IMR-90 (cell line): ENCODE measurements at regions not wholly inside any gene's neighbourhood (a gene's known extent, or its start where the extent isn't known, plus 50 kb on each side); places are given as distances from the start of the nearest gene placed in this dataset.

Experiments used
- ATAC-seq: fragments of 200-7000 bp; cut with Tn5 transposase; 2 replicates; pipeline ENCODE4 v1.9.1; 2020; ENCODE audit warnings: low read depth, mild to moderate bottlenecking, moderate library complexity
- BruUV-seq: library from RNA; stranded (reverse); fragments of 400-500 nt; replicated peaks from 2 replicates; lab custom pipeline; 2021; lab: Mats Ljungman, UMichigan
- CTCF ChIA-PET: fragments of 300-600 bp; formaldehyde crosslinking; extraction: SDS; loops from one replicate; lab custom pipeline; 2021; ENCODE audit warnings: antibody characterized with exemption; lab: Yijun Ruan, JAX
- POLR2A ChIA-PET: fragments of 300-600 bp; sonication (Branson Sonifier 250); formaldehyde crosslinking; loops from one replicate; lab custom pipeline; 2022; ENCODE audit warnings: antibody characterized with exemption; ENCODE audit not compliant: unreplicated experiment; lab: Charles Lee
- DNase-seq: peaks from one replicate; pipeline ENCODE4 v3.0.0; 2013
- H2AFZ ChIP-seq: replicated peaks from 2 replicates; pipeline ENCODE3; 2013; ENCODE audit warnings: low read length, mild to moderate bottlenecking; ENCODE audit not compliant: poor library complexity
- H2AK5ac ChIP-seq: 2 replicates; pipeline ENCODE4 v1.6.1; 2013; ENCODE audit warnings: low read depth, low read length, inconsistent platforms
- H2AK9ac ChIP-seq: replicated peaks from 2 replicates; pipeline ENCODE3; 2013; ENCODE audit warnings: mild to moderate bottlenecking, low read depth, low read length, moderate library complexity; ENCODE audit not compliant: poor library complexity
- H2BK120ac ChIP-seq: 2 replicates; pipeline ENCODE4 v1.6.1; 2013; ENCODE audit warnings: low read depth, low read length, inconsistent platforms
- H2BK15ac ChIP-seq: 3 replicates; pipeline ENCODE4 v1.6.1; 2013; ENCODE audit warnings: low read depth, low read length, inconsistent platforms
- H2BK20ac ChIP-seq: 2 replicates; pipeline ENCODE4 v1.6.1; 2013; ENCODE audit warnings: low read depth, mild to moderate bottlenecking, inconsistent platforms, low read length, moderate library complexity
- H2BK5ac ChIP-seq: 2 replicates; pipeline ENCODE4 v1.6.1; 2013; ENCODE audit warnings: mild to moderate bottlenecking, low read depth, low read length, inconsistent platforms; ENCODE audit not compliant: poor library complexity, severe bottlenecking
- H3K14ac ChIP-seq: replicated peaks from 2 replicates; pipeline ENCODE4 v1.6.1; 2013; ENCODE audit warnings: low read depth, low read length, inconsistent platforms
- H3K18ac ChIP-seq: 2 replicates; pipeline ENCODE4 v1.6.1; 2013; ENCODE audit warnings: low read depth, low read length, control low read depth
- H3K23ac ChIP-seq: 2 replicates; pipeline ENCODE4 v1.6.1; 2013; ENCODE audit warnings: low read depth, low read length, inconsistent platforms
- H3K27ac ChIP-seq: 2 replicates; pipeline ENCODE4 v1.5.1; 2013; ENCODE audit warnings: mild to moderate bottlenecking, control low read depth, low read length; ENCODE audit not compliant: insufficient read depth
- H3K27me3 ChIP-seq: 2 replicates; pipeline ENCODE4 v1.6.1; 2013; ENCODE audit warnings: low read length; ENCODE audit not compliant: control insufficient read depth, insufficient read depth
- H3K36me3 ChIP-seq: 2 replicates; pipeline ENCODE4 v1.6.1; 2013; ENCODE audit warnings: low read length, mixed read lengths; ENCODE audit not compliant: control insufficient read depth, insufficient read depth
- H3K4ac ChIP-seq: 2 replicates; pipeline ENCODE4 v1.6.1; 2013; ENCODE audit warnings: low read depth, low read length, inconsistent platforms
- H3K4me1 ChIP-seq: 2 replicates; pipeline ENCODE4 v1.6.1; 2013; ENCODE audit warnings: low read length, mixed read lengths; ENCODE audit not compliant: control insufficient read depth, insufficient read depth
- H3K4me2 ChIP-seq: 2 replicates; pipeline ENCODE4 v1.6.1; 2013; ENCODE audit warnings: low read depth, mild to moderate bottlenecking, control low read depth, low read length, moderate library complexity
- H3K4me3 ChIP-seq: 2 replicates; pipeline ENCODE4 v1.5.1; 2013; ENCODE audit warnings: low read depth, mild to moderate bottlenecking, control low read depth, low read length, moderate library complexity; ENCODE audit not compliant: insufficient read depth
- H3K56ac ChIP-seq: 2 replicates; pipeline ENCODE4 v1.6.1; 2013; ENCODE audit warnings: low read length, inconsistent platforms; ENCODE audit not compliant: insufficient read depth; ENCODE audit errors: extremely low read depth
- H3K79me1 ChIP-seq, 2 experiments: 2 replicates each; pipeline ENCODE4 v1.6.1; 2013; ENCODE audit warnings: low read length in 2 of 2, inconsistent platforms in 1 of 2, low read depth in 1 of 2
- H3K9ac ChIP-seq: 2 replicates; pipeline ENCODE4 v1.6.1; 2013; ENCODE audit warnings: low read depth, low read length, control low read depth
- H3K9me1 ChIP-seq: 2 replicates; pipeline ENCODE4 v1.6.1; 2013; ENCODE audit warnings: low read length, inconsistent platforms; ENCODE audit not compliant: insufficient read depth
- H3K9me3 ChIP-seq: 2 replicates; pipeline ENCODE4 v1.6.1; 2013; ENCODE audit warnings: low read length; ENCODE audit not compliant: control insufficient read depth, insufficient read depth
- H4K20me1 ChIP-seq: 2 replicates; pipeline ENCODE4 v1.6.1; 2013; ENCODE audit warnings: low read length, inconsistent platforms; ENCODE audit not compliant: insufficient read depth
- H4K5ac ChIP-seq: 2 replicates; pipeline ENCODE4 v1.6.1; 2013; ENCODE audit warnings: mild to moderate bottlenecking, low read depth, low read length, control low read depth
- H4K8ac ChIP-seq, 2 experiments: 2 replicates each; pipeline ENCODE4 v1.6.1; 2013; ENCODE audit warnings: low read depth in 2 of 2, low read length in 2 of 2, control low read depth in 1 of 2, inconsistent platforms in 1 of 2
- H4K91ac ChIP-seq: 2 replicates; pipeline ENCODE4 v1.6.1; 2013; ENCODE audit warnings: low read depth, low read length, inconsistent platforms; ENCODE audit not compliant: insufficient read depth
- BHLHE40 ChIP-seq: fragments of 150-350 bp; IDR thresholded peaks from 2 replicates; pipeline ENCODE4 v1.6.1; 2016; ENCODE audit warnings: mild to moderate bottlenecking, low read depth, low read length
- CEBPB ChIP-seq: IDR thresholded peaks from 2 replicates; pipeline ENCODE4 v1.6.1; 2012; ENCODE audit warnings: low read depth, low read length, improper control_type of control experiment
- CHD1 ChIP-seq: IDR thresholded peaks from 2 replicates; pipeline ENCODE4 v1.6.1; 2012; ENCODE audit warnings: low read depth, low read length, improper control_type of control experiment
- CTCF ChIP-seq: conservative IDR thresholded peaks from 2 replicates; pipeline ENCODE4 v1.5.1; 2012; ENCODE audit warnings: mild to moderate bottlenecking, low read depth, low read length, improper control_type of control experiment
- ELK1 ChIP-seq: fragments of 150-350 bp; IDR thresholded peaks from 2 replicates; pipeline ENCODE4 v1.6.1; 2016; ENCODE audit warnings: low read depth, mild to moderate bottlenecking, low read length, moderate library complexity, borderline replicate concordance
- FOS ChIP-seq: fragments of 150-350 bp; IDR thresholded peaks from 2 replicates; pipeline ENCODE4 v1.6.1; 2016; ENCODE audit warnings: low read depth, low read length
- MAFK ChIP-seq: IDR thresholded peaks from 2 replicates; pipeline ENCODE4 v1.6.1; 2012; ENCODE audit warnings: low read depth, low read length, improper control_type of control experiment
- MAZ ChIP-seq: IDR thresholded peaks from 2 replicates; pipeline ENCODE4 v1.6.1; 2012; ENCODE audit warnings: low read depth, mild to moderate bottlenecking, low read length, improper control_type of control experiment, moderate library complexity, borderline replicate concordance
- NFE2L2 ChIP-seq: fragments of 150-350 bp; IDR thresholded peaks from 2 replicates; pipeline ENCODE4 v1.6.1; 2016; ENCODE audit warnings: low read depth, mild to moderate bottlenecking, low read length
- POLR2A ChIP-seq: IDR thresholded peaks from 2 replicates; pipeline ENCODE4 v1.6.1; 2012; ENCODE audit warnings: mild to moderate bottlenecking, low read depth, low read length
- RAD21 ChIP-seq: IDR thresholded peaks from 2 replicates; pipeline ENCODE4 v1.6.1; 2012; ENCODE audit warnings: low read length, improper control_type of control experiment
- RCOR1 ChIP-seq: IDR thresholded peaks from 2 replicates; pipeline ENCODE4 v1.6.1; 2012; ENCODE audit warnings: mild to moderate bottlenecking, low read length, improper control_type of control experiment; ENCODE audit not compliant: insufficient replicate concordance
- RFX5 ChIP-seq: IDR thresholded peaks from 2 replicates; pipeline ENCODE4 v1.8.0; 2012; ENCODE audit warnings: low read depth, mild to moderate bottlenecking, low read length, moderate library complexity
- SMC3 ChIP-seq: fragments of 150-350 bp; IDR thresholded peaks from 2 replicates; pipeline ENCODE4 v1.6.1; 2016; ENCODE audit warnings: low read depth, mild to moderate bottlenecking, antibody characterized with exemption, low read length, moderate library complexity
- USF2 ChIP-seq: fragments of 150-350 bp; IDR thresholded peaks from 2 replicates; pipeline ENCODE4 v1.6.1; 2017; ENCODE audit warnings: mild to moderate bottlenecking, antibody characterized with exemption, low read length, low read depth
- WGBS, 2 experiments: methylation state at CpG; one replicate each; pipeline versions ENCODE4 v1.1.5 to v1.1.7; 2013; ENCODE audit warnings: missing lambda C conversion rate in 2 of 2; ENCODE audit not compliant: insufficient read length in 1 of 2; ENCODE audit errors: extremely low coverage in 2 of 2; 5-methylcytosine and 5-hydroxymethylcytosine counted together
- dilution Hi-C: fragments of 300-500 bp; cut with HindIII; formaldehyde crosslinking; loops from one replicate; pipeline ENCODE4 v1.14.3; 2018; ENCODE audit warnings: low sequenced_read_pairs; ENCODE audit not compliant: unreplicated experiment
- in situ Hi-C: fragments of 300-500 bp; cut with MboI; formaldehyde crosslinking; loops from 3 replicates; pipeline ENCODE4 v1.14.3; 2019; ENCODE audit warnings: low sequenced_read_pairs, inconsistent platforms, mixed read lengths
- intact Hi-C: fragments of 100-400 bp; cut with micrococcal nuclease; formaldehyde crosslinking; loops from 2 replicates; pipeline ENCODE4 v1.10.0; 2022

- CTCF ChIA-PET: interaction anchor here (0.7 kb wide), 1 partner anchor 45 kb away, joined by 3 read pairs; no protein-coding TSS in a partner anchor
- Histone ChIP-seq H2BK5ac (no peak overlapping the region), H2BK120ac (no peak overlapping the region), H3K27me3 (no peaks in the 10 kb centered on the region), H3K4ac (no peak overlapping the region), H3K4me3 (no peak overlapping the region), H4K8ac (no peak overlapping the region), H3K18ac (no peak overlapping the region), H3K4me1 (0 out of 2 replicates have a peak, but pooled peaks cover 1% of the 10 kb centered on the region), H3K9me1 (no peaks in the 10 kb centered on the region), H2BK15ac (no peak overlapping the region), H3K9me3 (no peaks in the 10 kb centered on the region), H4K91ac (no peak overlapping the region), H4K20me1 (no peaks in the 10 kb centered on the region), H2AFZ (no peak overlapping the region), H3K56ac (no peak overlapping the region), H3K27ac (no peak overlapping the region), H3K14ac (no peak overlapping the region), H3K79me1 (no peaks in the 10 kb centered on the region), H4K5ac (no peak overlapping the region), H2BK20ac (no peak overlapping the region), H2AK5ac (no peak overlapping the region), H3K23ac (no peak overlapping the region), H3K4me2 (no peak overlapping the region), H3K9ac (no peak overlapping the region), H2AK9ac (no peak overlapping the region), H3K36me3 (no peaks in the 10 kb centered on the region)
- dilution Hi-C loops: no loop called here
- POLR2A ChIA-PET: no interaction called here
- TF ChIP-seq MAZ (no peak), RFX5 (no peak), POLR2A (no peak), USF2 (no peak), CTCF (no peak), MAFK (no peak), ELK1 (no peak), RAD21 (no peak), FOS (no peak), RCOR1 (no peak), CEBPB (no peak), CHD1 (no peak), BHLHE40 (no peak), NFE2L2 (no peak), SMC3 (no peak)
- no peak for DNase-seq
- intact Hi-C loops: no loop called here
- no peak for ATAC-seq
- BruUV-seq: no TSS peak
- in situ Hi-C loops: no loop called here
- WGBS, 2 experiments: 50% methylated on average over 1 of the region's 4 CpGs; no CpG with 5 or more reads in 1 of the 2 experiments
Observed at GRCh38 chr4:17157304-17157703, 258.9 kb upstream of the LDB2 start.
